Stomach (tissue), 4 donors: ENCODE measurements at regions not wholly inside any gene's neighbourhood (a gene's known extent, or its start where the extent isn't known, plus 50 kb on each side); places are given as distances from the start of the nearest gene placed in this dataset.

Source experiments
- EP300 ChIP-seq: sonication (generic); formaldehyde crosslinking; IDR thresholded peaks from one replicate; pipeline ENCODE4 v1.6.1; 2017; ENCODE audit warnings: antibody characterized with exemption
- POLR2A ChIP-seq, 4 donors: fragments of 450-650 bp; IDR thresholded peaks; one replicate each; pipeline ENCODE4 v1.6.1; 2016; ENCODE audit warnings: antibody characterized with exemption in 4 of 4, control low read depth in 2 of 4, mild to moderate bottlenecking in 1 of 4, moderate library complexity in 1 of 4
- TF ChIP-seq, protein P1 (sequence below), 7 experiments: fragments of 450-650 bp in 4 of 7; fragments of 200-600 bp in 3 of 7; sonication (generic) in 3 of 7; IDR thresholded peaks; one replicate each; pipeline ENCODE4 v1.5.1; 2016 to 2019; ENCODE audit warnings: antibody characterized with exemption in 7 of 7, control low read depth in 2 of 7, mild to moderate bottlenecking in 1 of 7

DNA sequence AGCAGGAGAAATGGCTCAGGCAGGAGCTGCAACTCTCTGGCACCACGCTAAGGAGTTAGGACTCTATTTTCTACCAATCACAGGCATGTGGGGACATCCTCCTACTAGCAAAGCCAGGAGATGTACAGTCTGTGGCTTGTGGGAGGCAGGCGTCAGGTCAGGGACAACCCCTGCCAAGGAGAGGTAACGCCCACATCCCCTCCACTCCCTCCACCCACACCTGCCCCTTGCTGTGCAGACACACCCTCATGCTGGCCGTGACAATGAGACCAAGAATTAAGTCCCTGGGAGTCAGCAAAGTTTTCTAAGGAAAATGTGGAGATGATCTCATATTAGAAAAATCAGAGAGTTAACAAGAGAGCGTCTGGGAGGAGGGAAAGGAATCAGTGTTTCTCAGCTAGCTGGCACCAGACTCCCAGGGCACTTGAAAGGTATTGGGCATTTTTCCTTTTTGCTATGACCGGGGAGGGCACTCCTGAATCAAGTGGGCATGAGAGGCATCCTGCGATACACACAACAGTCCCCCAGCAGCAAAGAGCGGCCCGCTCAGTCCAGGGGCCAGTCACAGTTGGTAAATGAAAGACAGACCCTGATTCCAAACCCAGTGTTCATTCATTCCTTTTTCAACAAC, 87.3 kb upstream of the RPL38 start:
- TF ChIP-seq EP300 (no peak), POLR2A (IDR thresholded peaks at IDR 0.05) (no peak)
- TF ChIP-seq, protein P1, sequence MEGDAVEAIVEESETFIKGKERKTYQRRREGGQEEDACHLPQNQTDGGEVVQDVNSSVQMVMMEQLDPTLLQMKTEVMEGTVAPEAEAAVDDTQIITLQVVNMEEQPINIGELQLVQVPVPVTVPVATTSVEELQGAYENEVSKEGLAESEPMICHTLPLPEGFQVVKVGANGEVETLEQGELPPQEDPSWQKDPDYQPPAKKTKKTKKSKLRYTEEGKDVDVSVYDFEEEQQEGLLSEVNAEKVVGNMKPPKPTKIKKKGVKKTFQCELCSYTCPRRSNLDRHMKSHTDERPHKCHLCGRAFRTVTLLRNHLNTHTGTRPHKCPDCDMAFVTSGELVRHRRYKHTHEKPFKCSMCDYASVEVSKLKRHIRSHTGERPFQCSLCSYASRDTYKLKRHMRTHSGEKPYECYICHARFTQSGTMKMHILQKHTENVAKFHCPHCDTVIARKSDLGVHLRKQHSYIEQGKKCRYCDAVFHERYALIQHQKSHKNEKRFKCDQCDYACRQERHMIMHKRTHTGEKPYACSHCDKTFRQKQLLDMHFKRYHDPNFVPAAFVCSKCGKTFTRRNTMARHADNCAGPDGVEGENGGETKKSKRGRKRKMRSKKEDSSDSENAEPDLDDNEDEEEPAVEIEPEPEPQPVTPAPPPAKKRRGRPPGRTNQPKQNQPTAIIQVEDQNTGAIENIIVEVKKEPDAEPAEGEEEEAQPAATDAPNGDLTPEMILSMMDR (IDR thresholded peaks at IDR 0.05), result no peak
